GM18909 (cell line): ENCODE measurements at regions not wholly inside any gene's neighbourhood (a gene's known extent, or its start where the extent isn't known, plus 50 kb on each side); places are given as distances from the start of the nearest gene placed in this dataset.

Experiments used
- ATAC-seq: cut with Tn5 transposase; IDR thresholded peaks from one replicate; pipeline ENCODE4 v1.9.1; 2021; ENCODE audit warnings: mild to moderate bottlenecking; ENCODE audit not compliant: unreplicated experiment, poor library complexity

GRCh38 chr1:47551971-47552528 lies 114.2 kb downstream of the FOXD2 start:
- no peak for ATAC-seq

- no peak for ATAC-seq
These were observed 116.2 kb downstream of the FOXD2 start for GRCh38 chr1:47554082-47554481.

- ATAC-seq: no peak
These were observed 117.1 kb downstream of the FOXD2 start for GRCh38 chr1:47554901-47555300.

GRCh38 chr1:47555306-47555705 lies 117.5 kb downstream of the FOXD2 start:
- ATAC-seq: no peak

GRCh38 chr1:47555841-47556560 lies 118.2 kb downstream of the FOXD2 start:
- no peak for ATAC-seq

GRCh38 chr1:47557066-47557465 lies 119.2 kb downstream of the FOXD2 start:
- no peak for ATAC-seq

GRCh38 chr1:47558601-47559593 lies 121.1 kb downstream of the FOXD2 start:
- no peak for ATAC-seq

GRCh38 chr1:47559944-47560695 lies 122.3 kb downstream of the FOXD2 start:
- ATAC-seq: no peak

GRCh38 chr1:47561523-47562007 lies 123.7 kb downstream of the FOXD2 start:
- no peak for ATAC-seq

GRCh38 chr1:47562147-47562546 lies 124.3 kb downstream of the FOXD2 start:
- no peak for ATAC-seq

- no peak for ATAC-seq
These were observed 125.0 kb downstream of the FOXD2 start for GRCh38 chr1:47562799-47563198.

GRCh38 chr1:47563201-47563600 lies 125.4 kb downstream of the FOXD2 start:
- no peak for ATAC-seq

GRCh38 chr1:47564570-47564969 lies 126.7 kb downstream of the FOXD2 start:
- ATAC-seq: no peak

- ATAC-seq: no peak
These were observed 127.2 kb downstream of the FOXD2 start for GRCh38 chr1:47565092-47565491.

- no peak for ATAC-seq
These were observed 127.8 kb downstream of the FOXD2 start for GRCh38 chr1:47565676-47566075.

- no peak for ATAC-seq
These were observed 130.9 kb downstream of the FOXD2 start for GRCh38 chr1:47568763-47569162.

GRCh38 chr1:47569261-47569660 lies 131.4 kb downstream of the FOXD2 start:
- no peak for ATAC-seq

- no peak for ATAC-seq
These were observed 132.0 kb downstream of the FOXD2 start for GRCh38 chr1:47569681-47570470.

GRCh38 chr1:47571161-47571560 lies 133.3 kb downstream of the FOXD2 start:
- no peak for ATAC-seq
